H1 (cell line): ENCODE measurements at regions not wholly inside any gene's neighbourhood (a gene's known extent, or its start where the extent isn't known, plus 50 kb on each side); places are given as distances from the start of the nearest gene placed in this dataset.

ENCODE experiments used
- CTCF ChIA-PET: fragments of 300-600 bp; sonication (Branson Sonifier 250); formaldehyde crosslinking; loops from one replicate; lab custom pipeline; 2021; ENCODE audit not compliant: partially characterized antibody; lab: Charles Lee
- POLR2A ChIA-PET: fragments of 300-600 bp; sonication (Branson Sonifier 250); formaldehyde crosslinking; loops from one replicate; lab custom pipeline; 2021; ENCODE audit warnings: inconsistent platforms; ENCODE audit not compliant: partially characterized antibody; lab: Charles Lee
- DNase-seq, 2 experiments: peaks; one replicate each; pipeline versions ENCODE4 v3.0.0 to v3.0.0-alpha.2; 2010 to 2022; ENCODE audit warnings: low spot score in 2 of 2, low read depth in 1 of 2, mixed read lengths in 1 of 2
- FAIRE-seq: peaks from 2 replicates; lab custom pipeline; 2011; peaks lifted over from hg19 to GRCh38; lab: Jason Lieb, UNC
- H2AFZ ChIP-seq: 2 replicates; pipeline ENCODE4 v1.8.1; 2012; ENCODE audit warnings: low read length, inconsistent platforms
- H2AK5ac ChIP-seq: 2 replicates; pipeline ENCODE4 v1.6.1; 2013; ENCODE audit warnings: low read depth, low read length
- H2BK120ac ChIP-seq: replicated peaks from 2 replicates; pipeline ENCODE3; 2013; ENCODE audit warnings: low read depth, low read length, inconsistent platforms
- H2BK12ac ChIP-seq: 2 replicates; pipeline ENCODE4 v1.6.1; 2013; ENCODE audit warnings: low read depth, low read length
- H2BK15ac ChIP-seq: 2 replicates; pipeline ENCODE4 v1.6.1; 2013; ENCODE audit warnings: low read length
- H2BK20ac ChIP-seq: 2 replicates; pipeline ENCODE4 v1.6.1; 2013; ENCODE audit warnings: low read length
- H2BK5ac ChIP-seq: 2 replicates; pipeline ENCODE4 v1.6.1; 2013; ENCODE audit warnings: low read depth, low read length
- H3K14ac ChIP-seq: 2 replicates; pipeline ENCODE4 v1.6.1; 2013; ENCODE audit warnings: inconsistent platforms; ENCODE audit not compliant: insufficient read length
- H3K18ac ChIP-seq: 2 replicates; pipeline ENCODE4 v1.6.1; 2013; ENCODE audit warnings: low read length; ENCODE audit errors: extremely low read depth
- H3K23ac ChIP-seq: 2 replicates; pipeline ENCODE4 v1.6.1; 2013; ENCODE audit warnings: inconsistent platforms; ENCODE audit not compliant: insufficient read length
- H3K23me2 ChIP-seq: 2 replicates; pipeline ENCODE4 v1.6.1; 2013; ENCODE audit warnings: low read depth, low read length
- H3K27ac ChIP-seq: 2 replicates; pipeline ENCODE4 v1.6.1; 2011; ENCODE audit warnings: low read depth, low read length, inconsistent platforms
- H3K27me3 ChIP-seq, 4 experiments: replicated peaks in 1 of 4; 1 replicate in 1 of 4; 2 replicates in 3 of 4; pipeline versions ENCODE4 v1.6.1 to v1.8.1; 2011 to 2013; ENCODE audit warnings: low read length in 3 of 4, mild to moderate bottlenecking in 3 of 4, inconsistent platforms in 2 of 4, mixed read lengths in 2 of 4, moderate library complexity in 1 of 4; ENCODE audit not compliant: control insufficient read depth in 3 of 4, insufficient read depth in 3 of 4; ENCODE audit errors: extremely low read depth in 1 of 4
- H3K36me3 ChIP-seq, 4 experiments: 2 replicates each; pipeline versions ENCODE4 v1.6.1 to v1.8.1; 2011 to 2013; ENCODE audit warnings: mild to moderate bottlenecking in 4 of 4, low read length in 3 of 4, moderate library complexity in 2 of 4, control low read depth in 1 of 4, inconsistent platforms in 1 of 4; ENCODE audit not compliant: insufficient read depth in 4 of 4, control insufficient read depth in 2 of 4
- H3K4ac ChIP-seq: replicated peaks from 2 replicates; pipeline ENCODE3; 2013; ENCODE audit warnings: low read length, low read depth, mixed read lengths, inconsistent platforms; ENCODE audit not compliant: insufficient read length
- H3K4me1 ChIP-seq, 4 experiments: replicated peaks in 1 of 4; 1 replicate in 1 of 4; 2 replicates in 3 of 4; pipeline versions ENCODE4 v1.6.1 to v1.8.1; 2011 to 2013; ENCODE audit warnings: low read length in 3 of 4, inconsistent platforms in 2 of 4, mixed read lengths in 1 of 4; ENCODE audit not compliant: insufficient read depth in 4 of 4, control insufficient read depth in 3 of 4
- H3K4me2 ChIP-seq, 2 experiments: 2 replicates each; pipeline versions ENCODE4 v1.6.1 to v1.8.1; 2011 to 2013; ENCODE audit warnings: low read depth in 2 of 2, low read length in 2 of 2, control low read depth in 1 of 2, inconsistent platforms in 1 of 2, mild to moderate bottlenecking in 1 of 2; ENCODE audit not compliant: insufficient read depth in 1 of 2
- H3K4me3 ChIP-seq, 4 experiments: fragments of 200-600, 300-600 bp in 1 of 4; sonication (generic), shearing (Covaris generic), sonication (Bioruptor Twin) in 1 of 4; 2 replicates each; pipeline versions ENCODE4 v1.5.1 to v1.8.1; 2011 to 2016; ENCODE audit warnings: low read length in 4 of 4, low read depth in 3 of 4, control low read depth in 2 of 4, inconsistent platforms in 2 of 4, mild to moderate bottlenecking in 2 of 4, mixed read lengths in 1 of 4, moderate library complexity in 1 of 4; ENCODE audit not compliant: insufficient read depth in 2 of 4; ENCODE audit errors: extremely low read depth in 1 of 4
- H3K56ac ChIP-seq: replicated peaks from 2 replicates; pipeline ENCODE3; 2013; ENCODE audit warnings: low read depth, mild to moderate bottlenecking, mixed read lengths, low read length, inconsistent platforms; ENCODE audit not compliant: insufficient read length
- H3K79me1 ChIP-seq: 2 replicates; pipeline ENCODE4 v1.6.1; 2013; ENCODE audit warnings: low read depth, low read length, control low read depth
- H3K79me2 ChIP-seq, 2 experiments: 2 replicates each; pipeline versions ENCODE4 v1.6.1 to v1.8.1; 2012 to 2013; ENCODE audit warnings: low read length in 2 of 2, mild to moderate bottlenecking in 2 of 2, inconsistent platforms in 1 of 2; ENCODE audit not compliant: insufficient read depth in 2 of 2, control insufficient read depth in 1 of 2
- H3K9ac ChIP-seq, 4 experiments: replicated peaks in 1 of 4; 1 replicate in 1 of 4; 2 replicates in 3 of 4; pipeline versions ENCODE4 v1.6.1 to v1.8.1; 2011 to 2013; ENCODE audit warnings: low read depth in 3 of 4, low read length in 3 of 4, control low read depth in 2 of 4, mild to moderate bottlenecking in 2 of 4, moderate library complexity in 2 of 4, inconsistent platforms in 1 of 4; ENCODE audit errors: extremely low read depth in 1 of 4
- H3K9me3 ChIP-seq, 2 experiments: 2 replicates each; pipeline versions ENCODE4 v1.6.1 to v1.8.1; 2012 to 2013; ENCODE audit warnings: mild to moderate bottlenecking in 2 of 2, moderate library complexity in 2 of 2, control low read depth in 1 of 2, inconsistent platforms in 1 of 2, low read depth in 1 of 2, low read length in 1 of 2, mixed read lengths in 1 of 2; ENCODE audit not compliant: insufficient read depth in 2 of 2
- H4K20me1 ChIP-seq, 2 experiments: replicated peaks in 1 of 2; 2 replicates each; pipeline versions ENCODE3 to v1.8.1; 2011 to 2013; ENCODE audit warnings: inconsistent platforms in 2 of 2, low read length in 2 of 2, mild to moderate bottlenecking in 1 of 2; ENCODE audit not compliant: insufficient read depth in 2 of 2, control insufficient read depth in 1 of 2
- H4K5ac ChIP-seq: 2 replicates; pipeline ENCODE4 v1.6.1; 2013; ENCODE audit warnings: low read length, low read depth, mixed read lengths, inconsistent platforms; ENCODE audit not compliant: insufficient read length
- H4K8ac ChIP-seq: 2 replicates; pipeline ENCODE4 v1.8.0; 2013; ENCODE audit warnings: mild to moderate bottlenecking, moderate library complexity, low read length, inconsistent platforms; ENCODE audit not compliant: insufficient read depth; ENCODE audit errors: extremely low read depth
- H4K91ac ChIP-seq: replicated peaks from 2 replicates; pipeline ENCODE3; 2013; ENCODE audit warnings: low read length, mixed read lengths, inconsistent platforms; ENCODE audit not compliant: insufficient read length
- GABPA ChIP-seq: IDR thresholded peaks from 2 replicates; pipeline ENCODE4 v1.6.1; 2011; ENCODE audit warnings: mild to moderate bottlenecking, low read length, moderate library complexity, borderline replicate concordance; ENCODE audit not compliant: insufficient read depth
- NANOG ChIP-seq: IDR thresholded peaks from 2 replicates; pipeline ENCODE4 v1.6.1; 2011; ENCODE audit warnings: low read length, low read depth, mild to moderate bottlenecking, inconsistent platforms; ENCODE audit not compliant: insufficient read depth, poor library complexity, severe bottlenecking
- WGBS, 2 experiments: shearing (Covaris generic) in 1 of 2; methylation state at CpG; one replicate each; pipeline versions ENCODE4 v1.1.6 to v1.1.7; 2013 to 2015; ENCODE audit warnings: low lambda C conversion rate in 2 of 2, mixed read lengths in 2 of 2, inconsistent platforms in 1 of 2, low coverage in 1 of 2, missing lambda C conversion rate in 1 of 2; ENCODE audit not compliant: insufficient replicate concordance in 2 of 2, insufficient coverage in 1 of 2, insufficient read length in 1 of 2; ENCODE audit errors: extremely low coverage in 1 of 2, missing lambda C conversion rate in 1 of 2; 5-methylcytosine and 5-hydroxymethylcytosine counted together

GRCh38 chr5:164303646-164304215 is 798.3 kb downstream of the MAT2B start:
- H3K18ac ChIP-seq = no peak overlapping the region

More at GRCh38 chr5:164303646-164304215, 798.3 kb downstream of the MAT2B start:
- no peak overlapping the region for H2BK120ac ChIP-seq
- H3K4me2 ChIP-seq = no peak overlapping the region
- no peak overlapping the region for H2BK15ac ChIP-seq
- no peak overlapping the region for H2BK20ac ChIP-seq
- no peak overlapping the region for H2AFZ ChIP-seq
- no peak overlapping the region for H3K9ac ChIP-seq
- no peaks in the 10 kb centered on the region for H3K4me1 ChIP-seq
- H4K91ac ChIP-seq = no peak overlapping the region
- H2AK5ac ChIP-seq = no peak overlapping the region
- no peak overlapping the region for H3K4ac ChIP-seq
- H3K27ac ChIP-seq = no peak overlapping the region
- H3K79me2 ChIP-seq = no peaks in the 10 kb centered on the region
- ChIA-PET CTCF (no interaction called here), POLR2A (no interaction called here)
- no peak overlapping the region for H3K14ac ChIP-seq
- no peak overlapping the region for H2BK12ac ChIP-seq
- H3K23me2 ChIP-seq = no peaks in the 10 kb centered on the region
- no peak overlapping the region for H3K23ac ChIP-seq
- no peaks in the 10 kb centered on the region for H3K79me1 ChIP-seq
- H3K56ac ChIP-seq = no peak overlapping the region
- DNase-seq (no peak), FAIRE-seq (no peak)
- no peak overlapping the region for H3K4me3 ChIP-seq
- no peak overlapping the region for H4K8ac ChIP-seq
- H3K36me3 ChIP-seq = no peaks in the 10 kb centered on the region
- no peak overlapping the region for H4K5ac ChIP-seq
- no peak for TF ChIP-seq GABPA
- TF ChIP-seq NANOG = no peak
- whole genome bisulfite sequencing, 2 experiments = 94% methylated on average over 2 of the region's 2 CpGs; no CpG with 5 or more reads in 1 of the 2 experiments
- no peaks in the 10 kb centered on the region for H3K27me3 ChIP-seq
- no peaks in the 10 kb centered on the region for H3K9me3 ChIP-seq
- no peaks in the 10 kb centered on the region for H4K20me1 ChIP-seq
- no peak overlapping the region for H2BK5ac ChIP-seq
